ENCODE measurements at regions not wholly inside any gene's neighbourhood (a gene's known extent, or its start where the extent isn't known, plus 50 kb on each side); places are given as distances from the start of the nearest gene placed in this dataset.

GRCh38 chr17:79420318-79421243 is 190.3 kb downstream of the RBFOX3 start:
- DNase-seq (ENCODE audit: low read depth) = no peak

- no peak for DNase-seq (ENCODE audit: low read depth)
These were observed 193.3 kb downstream of the RBFOX3 start for GRCh38 chr17:79417476-79417988.

GRCh38 chr17:79415909-79416308 is 194.9 kb downstream of the RBFOX3 start:
- DNase-seq (ENCODE audit: low read depth) = no peak

GRCh38 chr17:79415365-79415764 is 195.5 kb downstream of the RBFOX3 start:
- DNase-seq (ENCODE audit: low read depth) = no peak

- no peak for DNase-seq (ENCODE audit: low read depth)
These were observed 196.0 kb downstream of the RBFOX3 start for GRCh38 chr17:79414793-79415211.

GRCh38 chr17:79414063-79414792 is 196.6 kb downstream of the RBFOX3 start:
- DNase-seq (ENCODE audit: low read depth) = no peak

- no peak for DNase-seq (ENCODE audit: low read depth)
These were observed 197.2 kb downstream of the RBFOX3 start for GRCh38 chr17:79413611-79414010.

GRCh38 chr17:79412886-79413390 is 197.9 kb downstream of the RBFOX3 start:
- no peak for DNase-seq (ENCODE audit: low read depth)

GRCh38 chr17:79412110-79412509 is 198.7 kb downstream of the RBFOX3 start:
- DNase-seq (ENCODE audit: low read depth) = no peak

- no peak for DNase-seq (ENCODE audit: low read depth)
These were observed 199.4 kb downstream of the RBFOX3 start for GRCh38 chr17:79411419-79411818.

- DNase-seq (ENCODE audit: low read depth) = no peak
These were observed 200.2 kb downstream of the RBFOX3 start for GRCh38 chr17:79410681-79411080.

- no peak for DNase-seq (ENCODE audit: low read depth)
These were observed 202.6 kb downstream of the RBFOX3 start for GRCh38 chr17:79408251-79408650.

GRCh38 chr17:79407385-79407784 is 203.5 kb downstream of the RBFOX3 start:
- no peak for DNase-seq (ENCODE audit: low read depth)

GRCh38 chr17:79406316-79406715 is 204.5 kb downstream of the RBFOX3 start:
- DNase-seq (ENCODE audit: low read depth) = no peak

- no peak for DNase-seq (ENCODE audit: low read depth)
These were observed 205.0 kb downstream of the RBFOX3 start for GRCh38 chr17:79405823-79406222.

- DNase-seq (ENCODE audit: low read depth) = no peak
These were observed 206.5 kb downstream of the RBFOX3 start for GRCh38 chr17:79404136-79404911.

- DNase-seq (ENCODE audit: low read depth) = no peak
These were observed 208.9 kb downstream of the RBFOX3 start for GRCh38 chr17:79401704-79402674.

GRCh38 chr17:79400989-79401703 is 209.7 kb downstream of the RBFOX3 start:
- peak; percentile 23 for DNase-seq (ENCODE audit: low read depth)

- no peak for DNase-seq (ENCODE audit: low read depth)
These were observed 211.2 kb downstream of the RBFOX3 start for GRCh38 chr17:79399610-79400144.

GRCh38 chr17:79398441-79398840 is 212.4 kb downstream of the RBFOX3 start:
- DNase-seq (ENCODE audit: low read depth) = no peak
